ENCODE measurements at regions not wholly inside any gene's neighbourhood (a gene's known extent, or its start where the extent isn't known, plus 50 kb on each side); places are given as distances from the start of the nearest gene placed in this dataset.

DNA sequence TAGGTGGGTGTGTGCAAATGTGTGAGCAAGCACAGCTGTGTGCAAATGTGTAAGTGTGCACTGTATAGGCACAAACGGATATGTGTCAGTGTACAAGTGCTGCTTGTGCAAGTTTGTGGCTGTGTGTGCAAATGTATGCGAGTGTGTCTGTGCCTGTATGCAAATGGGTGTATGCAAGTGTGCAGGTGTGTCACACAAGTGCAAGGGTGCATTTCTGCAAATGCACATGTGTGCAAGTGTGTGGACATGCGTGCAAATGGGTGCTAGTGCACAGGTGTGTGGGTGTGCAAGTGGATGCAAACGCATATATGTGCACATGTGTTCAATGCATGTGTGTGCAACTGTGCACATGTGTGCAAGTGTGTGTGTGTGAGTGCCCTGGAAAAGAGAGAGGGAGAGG is 76.5 kb upstream of the TNRC6C start:
- Mint-ChIP-seq H3K36me3 (no peaks in the 10 kb centered on the region), H3K4me3 (no peak overlapping the region), H3K9me3 (no peaks in the 10 kb centered on the region), H3K27ac (no peak overlapping the region), H3K27me3 (ENCODE audit: low read depth) (peaks cover 15% of the 10 kb centered on the region), H3K4me1 (peaks cover 21% of the 10 kb centered on the region)
- TF ChIP-seq FOXJ3 (CRISPR knock-in tag; IDR thresholded peaks at IDR 0.05; ENCODE audit: borderline replicate concordance), result no peak
- TF ChIP-seq, protein P1, sequence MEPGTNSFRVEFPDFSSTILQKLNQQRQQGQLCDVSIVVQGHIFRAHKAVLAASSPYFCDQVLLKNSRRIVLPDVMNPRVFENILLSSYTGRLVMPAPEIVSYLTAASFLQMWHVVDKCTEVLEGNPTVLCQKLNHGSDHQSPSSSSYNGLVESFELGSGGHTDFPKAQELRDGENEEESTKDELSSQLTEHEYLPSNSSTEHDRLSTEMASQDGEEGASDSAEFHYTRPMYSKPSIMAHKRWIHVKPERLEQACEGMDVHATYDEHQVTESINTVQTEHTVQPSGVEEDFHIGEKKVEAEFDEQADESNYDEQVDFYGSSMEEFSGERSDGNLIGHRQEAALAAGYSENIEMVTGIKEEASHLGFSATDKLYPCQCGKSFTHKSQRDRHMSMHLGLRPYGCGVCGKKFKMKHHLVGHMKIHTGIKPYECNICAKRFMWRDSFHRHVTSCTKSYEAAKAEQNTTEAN (CRISPR knock-in tag; IDR thresholded peaks at IDR 0.05), result peak; percentile 95; the same call in 1 of the 2 replicates
- ChIA-PET POLR2A (no interaction called here), CTCF (interaction anchor here (0.8 to 3.2 kb wide), 3 partner anchors 10 to 137 kb away, joined by 3 to 29 read pairs (median 3); no protein-coding TSS in a partner anchor)
- ATAC-seq (no peak), DNase-seq (ENCODE audit: low spot score) (no peak)

DNA sequence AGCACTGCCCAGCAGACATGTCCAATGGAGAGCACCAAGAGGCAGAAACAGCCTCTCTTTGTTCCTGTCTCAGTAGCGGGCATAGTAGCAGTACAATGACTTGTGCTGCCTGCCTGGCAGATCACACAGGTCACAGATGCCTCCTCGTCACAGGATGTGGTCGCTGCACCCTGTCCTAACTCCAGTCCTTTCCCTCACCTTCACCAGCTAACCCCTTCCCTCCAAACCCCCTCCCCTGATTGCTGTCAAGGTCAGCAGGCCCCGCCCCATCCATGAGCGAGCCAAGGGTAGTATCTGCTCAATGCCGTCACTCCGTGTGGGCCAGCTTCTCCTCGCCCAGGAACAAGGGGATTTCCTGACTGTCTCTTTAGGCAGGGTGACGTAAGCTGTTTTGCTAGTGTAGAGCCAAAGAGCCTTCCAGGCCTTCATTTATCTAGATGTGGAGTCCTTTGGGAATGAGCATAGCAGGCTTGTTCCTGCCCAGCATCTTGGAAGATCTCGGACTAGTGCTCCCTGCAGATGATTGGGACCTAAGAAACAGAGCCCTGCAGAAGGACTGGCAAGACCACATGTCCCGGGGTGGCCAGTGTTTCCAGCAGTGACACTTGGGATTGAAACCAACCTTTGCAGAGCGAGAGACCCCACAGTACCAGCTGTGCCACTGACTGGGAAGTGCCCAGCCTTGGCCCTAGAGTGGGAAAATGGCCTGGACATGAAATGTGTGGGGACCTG is 75.9 kb upstream of the TNRC6C start:
- peaks cover 27% of the 10 kb centered on the region for H3K4me1 Mint-ChIP-seq
- TF ChIP-seq MYBL2 (CRISPR knock-in tag; IDR thresholded peaks at IDR 0.05), result no peak
- TF ChIP-seq, protein P2, sequence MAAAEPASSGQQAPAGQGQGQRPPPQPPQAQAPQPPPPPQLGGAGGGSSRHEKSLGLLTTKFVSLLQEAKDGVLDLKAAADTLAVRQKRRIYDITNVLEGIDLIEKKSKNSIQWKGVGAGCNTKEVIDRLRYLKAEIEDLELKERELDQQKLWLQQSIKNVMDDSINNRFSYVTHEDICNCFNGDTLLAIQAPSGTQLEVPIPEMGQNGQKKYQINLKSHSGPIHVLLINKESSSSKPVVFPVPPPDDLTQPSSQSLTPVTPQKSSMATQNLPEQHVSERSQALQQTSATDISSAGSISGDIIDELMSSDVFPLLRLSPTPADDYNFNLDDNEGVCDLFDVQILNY (CRISPR knock-in tag; IDR thresholded peaks at IDR 0.05), result no peak
- H3K9me3 Mint-ChIP-seq, result no peaks in the 10 kb centered on the region
- no peaks in the 10 kb centered on the region for H3K36me3 Mint-ChIP-seq
- DNase-seq (ENCODE audit: low spot score) (no peak), ATAC-seq (no peak; the same call in 1 of the 2 replicates)
- no peak overlapping the region; the same call in 1 of the 2 replicates for H3K27ac Mint-ChIP-seq
- H3K4me3 Mint-ChIP-seq, result no peak overlapping the region
- H3K27me3 Mint-ChIP-seq (ENCODE audit: low read depth), result peaks cover 21% of the 10 kb centered on the region
- POLR2A ChIA-PET, result no interaction called here
- CTCF ChIA-PET, result interaction anchor here (3.2 kb wide), 1 partner anchor 10 kb away, joined by 29 read pairs; no protein-coding TSS in a partner anchor

DNA sequence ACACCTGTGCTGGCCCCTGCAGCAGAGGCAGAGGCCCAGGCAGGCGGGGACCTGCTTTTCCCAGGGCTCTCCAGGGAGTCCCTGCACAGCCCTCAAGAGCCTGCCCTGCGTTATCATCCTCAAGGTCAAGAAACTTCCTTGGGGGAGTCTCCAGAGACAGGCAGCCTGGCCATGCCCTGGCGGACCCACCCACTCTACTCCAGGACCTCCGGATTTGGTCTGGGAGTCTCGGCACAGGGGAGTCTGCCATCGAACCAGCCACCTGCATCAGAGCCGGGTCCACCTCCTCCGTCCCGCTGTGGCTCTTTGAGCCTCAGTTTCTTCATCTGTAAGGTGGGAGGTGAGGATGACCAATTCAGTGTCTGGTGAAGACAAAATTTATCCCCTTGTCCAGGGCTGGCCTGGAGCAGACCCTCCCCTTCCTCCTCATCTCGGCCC is 75.3 kb upstream of the TNRC6C start:
- no peak overlapping the region for H3K27ac Mint-ChIP-seq
- no peak for ATAC-seq
- no peak for DNase-seq (ENCODE audit: low spot score)
- peaks cover 33% of the 10 kb centered on the region for H3K4me1 Mint-ChIP-seq
- CTCF ChIA-PET, result interaction anchor here (1.4 to 3.2 kb wide), 2 partner anchors 9 kb away, joined by 18 to 29 read pairs; no protein-coding TSS in a partner anchor
- no peaks in the 10 kb centered on the region for H3K9me3 Mint-ChIP-seq
- no peaks in the 10 kb centered on the region for H3K36me3 Mint-ChIP-seq
- H3K4me3 Mint-ChIP-seq, result no peak overlapping the region
- peaks cover 27% of the 10 kb centered on the region for H3K27me3 Mint-ChIP-seq (ENCODE audit: low read depth)
- POLR2A ChIA-PET, result no interaction called here
- no peak for TF ChIP-seq FOXP1 (CRISPR knock-in tag; IDR thresholded peaks at IDR 0.05; ENCODE audit: borderline replicate concordance)
- TF ChIP-seq, protein P3, sequence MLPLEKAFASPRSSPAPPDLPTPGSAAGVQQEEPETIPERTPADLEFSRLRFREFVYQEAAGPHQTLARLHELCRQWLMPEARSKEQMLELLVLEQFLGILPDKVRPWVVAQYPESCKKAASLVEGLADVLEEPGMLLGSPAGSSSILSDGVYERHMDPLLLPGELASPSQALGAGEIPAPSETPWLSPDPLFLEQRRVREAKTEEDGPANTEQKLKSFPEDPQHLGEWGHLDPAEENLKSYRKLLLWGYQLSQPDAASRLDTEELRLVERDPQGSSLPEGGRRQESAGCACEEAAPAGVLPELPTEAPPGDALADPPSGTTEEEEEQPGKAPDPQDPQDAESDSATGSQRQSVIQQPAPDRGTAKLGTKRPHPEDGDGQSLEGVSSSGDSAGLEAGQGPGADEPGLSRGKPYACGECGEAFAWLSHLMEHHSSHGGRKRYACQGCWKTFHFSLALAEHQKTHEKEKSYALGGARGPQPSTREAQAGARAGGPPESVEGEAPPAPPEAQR (CRISPR knock-in tag; IDR thresholded peaks at IDR 0.05), result no peak
- TF ChIP-seq, protein P2 (CRISPR knock-in tag; IDR thresholded peaks at IDR 0.05), result no peak
- no peak for TF ChIP-seq IRF2 (CRISPR knock-in tag; IDR thresholded peaks at IDR 0.05; ENCODE audit: borderline replicate concordance, low read depth)
- TF ChIP-seq, protein P4, sequence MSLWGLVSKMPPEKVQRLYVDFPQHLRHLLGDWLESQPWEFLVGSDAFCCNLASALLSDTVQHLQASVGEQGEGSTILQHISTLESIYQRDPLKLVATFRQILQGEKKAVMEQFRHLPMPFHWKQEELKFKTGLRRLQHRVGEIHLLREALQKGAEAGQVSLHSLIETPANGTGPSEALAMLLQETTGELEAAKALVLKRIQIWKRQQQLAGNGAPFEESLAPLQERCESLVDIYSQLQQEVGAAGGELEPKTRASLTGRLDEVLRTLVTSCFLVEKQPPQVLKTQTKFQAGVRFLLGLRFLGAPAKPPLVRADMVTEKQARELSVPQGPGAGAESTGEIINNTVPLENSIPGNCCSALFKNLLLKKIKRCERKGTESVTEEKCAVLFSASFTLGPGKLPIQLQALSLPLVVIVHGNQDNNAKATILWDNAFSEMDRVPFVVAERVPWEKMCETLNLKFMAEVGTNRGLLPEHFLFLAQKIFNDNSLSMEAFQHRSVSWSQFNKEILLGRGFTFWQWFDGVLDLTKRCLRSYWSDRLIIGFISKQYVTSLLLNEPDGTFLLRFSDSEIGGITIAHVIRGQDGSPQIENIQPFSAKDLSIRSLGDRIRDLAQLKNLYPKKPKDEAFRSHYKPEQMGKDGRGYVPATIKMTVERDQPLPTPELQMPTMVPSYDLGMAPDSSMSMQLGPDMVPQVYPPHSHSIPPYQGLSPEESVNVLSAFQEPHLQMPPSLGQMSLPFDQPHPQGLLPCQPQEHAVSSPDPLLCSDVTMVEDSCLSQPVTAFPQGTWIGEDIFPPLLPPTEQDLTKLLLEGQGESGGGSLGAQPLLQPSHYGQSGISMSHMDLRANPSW (CRISPR knock-in tag; conservative IDR thresholded peaks at IDR 0.05; ENCODE audit: low read depth), result no peak
- TF ChIP-seq MXD4 (CRISPR knock-in tag; IDR thresholded peaks at IDR 0.05; ENCODE audit: borderline replicate concordance), result no peak
- no peak for TF ChIP-seq NR3C1 (CRISPR knock-in tag; conservative IDR thresholded peaks at IDR 0.05; ENCODE audit: low read depth)

Data from WTC11 (cell line).